Mucosa of descending colon (tissue), 3 donors: ENCODE measurements at regions not wholly inside any gene's neighbourhood (a gene's known extent, or its start where the extent isn't known, plus 50 kb on each side); places are given as distances from the start of the nearest gene placed in this dataset.

Experiments
- ATAC-seq: fragments of 200-7000 bp; cut with Tn5 transposase; one replicate; pipeline ENCODE4 v1.9.1; 2020; ENCODE audit warnings: mild to moderate bottlenecking, moderate library complexity
- DNase-seq, 3 donors: peaks; one replicate each; pipeline ENCODE4 v3.0.0-alpha.2; 2020
- H3K36me3 ChIP-seq: fragments of 200-600 bp; one replicate; pipeline ENCODE4 v1.8.0; 2021; ENCODE audit warnings: low read depth, mild to moderate bottlenecking
- H3K4me1 ChIP-seq: fragments of 200-600 bp; one replicate; pipeline ENCODE4 v1.8.0; 2021; ENCODE audit warnings: low read depth, mild to moderate bottlenecking
- H3K4me3 ChIP-seq: fragments of 200-600 bp; one replicate; pipeline ENCODE4 v1.8.0; 2021; ENCODE audit warnings: mild to moderate bottlenecking
- H3K9me3 ChIP-seq: fragments of 200-600 bp; one replicate; pipeline ENCODE4 v1.8.0; 2021; ENCODE audit warnings: mild to moderate bottlenecking
- intact Hi-C, 2 donors: fragments of 100-400 bp; cut with DNase I in 1 of 2; cut with micrococcal nuclease in 1 of 2; formaldehyde crosslinking; loops; one replicate each; pipeline versions ENCODE4 v1.11.0 to v1.11.1; 2022; cut with DNase I, micrococcal nuclease
- TF ChIP-seq, protein P1 (sequence below): fragments of 200-600 bp; IDR thresholded peaks from one replicate; pipeline ENCODE4 v1.8.0; 2022; ENCODE audit warnings: antibody characterized with exemption, mild to moderate bottlenecking
- donor health status: DM: no; HTN: no; CAD: no; lungs with moderate emphysema.
- donor health status: DM: no; HTN: no; CAD: no.
- donor health status: DM: no; HTN: yes; CAD: no.

DNA sequence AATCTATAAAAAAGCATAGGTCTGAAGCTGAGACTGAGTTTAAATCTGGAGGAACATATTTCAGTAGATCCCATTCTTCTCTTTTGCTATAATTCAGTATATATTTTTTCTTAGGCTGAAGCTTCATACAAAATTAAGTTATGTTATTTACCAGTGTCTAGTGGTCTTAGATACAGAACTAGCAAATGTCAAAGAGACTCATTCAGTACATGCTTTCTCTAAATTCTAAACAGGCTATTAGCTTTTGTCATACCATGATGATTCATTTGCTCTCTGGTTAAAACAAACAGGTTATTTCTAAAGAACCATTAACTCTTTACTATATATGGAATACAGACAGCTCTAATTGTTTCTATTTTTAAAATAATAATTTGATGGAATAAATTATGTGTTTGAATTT, 1170.2 kb upstream of the PRMT6 start:
- TF ChIP-seq, protein P1, sequence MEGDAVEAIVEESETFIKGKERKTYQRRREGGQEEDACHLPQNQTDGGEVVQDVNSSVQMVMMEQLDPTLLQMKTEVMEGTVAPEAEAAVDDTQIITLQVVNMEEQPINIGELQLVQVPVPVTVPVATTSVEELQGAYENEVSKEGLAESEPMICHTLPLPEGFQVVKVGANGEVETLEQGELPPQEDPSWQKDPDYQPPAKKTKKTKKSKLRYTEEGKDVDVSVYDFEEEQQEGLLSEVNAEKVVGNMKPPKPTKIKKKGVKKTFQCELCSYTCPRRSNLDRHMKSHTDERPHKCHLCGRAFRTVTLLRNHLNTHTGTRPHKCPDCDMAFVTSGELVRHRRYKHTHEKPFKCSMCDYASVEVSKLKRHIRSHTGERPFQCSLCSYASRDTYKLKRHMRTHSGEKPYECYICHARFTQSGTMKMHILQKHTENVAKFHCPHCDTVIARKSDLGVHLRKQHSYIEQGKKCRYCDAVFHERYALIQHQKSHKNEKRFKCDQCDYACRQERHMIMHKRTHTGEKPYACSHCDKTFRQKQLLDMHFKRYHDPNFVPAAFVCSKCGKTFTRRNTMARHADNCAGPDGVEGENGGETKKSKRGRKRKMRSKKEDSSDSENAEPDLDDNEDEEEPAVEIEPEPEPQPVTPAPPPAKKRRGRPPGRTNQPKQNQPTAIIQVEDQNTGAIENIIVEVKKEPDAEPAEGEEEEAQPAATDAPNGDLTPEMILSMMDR = no peak
- ATAC-seq (no peak), DNase-seq (no peak)
- no peaks in the 10 kb centered on the region for H3K4me1 ChIP-seq
- intact Hi-C loops = no loop called here
- no peaks in the 10 kb centered on the region for H3K36me3 ChIP-seq
- H3K4me3 ChIP-seq = no peak overlapping the region
- no peaks in the 10 kb centered on the region for H3K9me3 ChIP-seq

GRCh38 chr1:105891308-105891707, 1165.2 kb upstream of the PRMT6 start:
- H3K9me3 ChIP-seq = no peaks in the 10 kb centered on the region
- ATAC-seq = no peak
- TF ChIP-seq, protein P1 = no peak
- intact Hi-C loops = no loop called here
- no peaks in the 10 kb centered on the region for H3K4me1 ChIP-seq
- DNase-seq = no peak
- no peak overlapping the region for H3K4me3 ChIP-seq
- H3K36me3 ChIP-seq = no peaks in the 10 kb centered on the region

DNA sequence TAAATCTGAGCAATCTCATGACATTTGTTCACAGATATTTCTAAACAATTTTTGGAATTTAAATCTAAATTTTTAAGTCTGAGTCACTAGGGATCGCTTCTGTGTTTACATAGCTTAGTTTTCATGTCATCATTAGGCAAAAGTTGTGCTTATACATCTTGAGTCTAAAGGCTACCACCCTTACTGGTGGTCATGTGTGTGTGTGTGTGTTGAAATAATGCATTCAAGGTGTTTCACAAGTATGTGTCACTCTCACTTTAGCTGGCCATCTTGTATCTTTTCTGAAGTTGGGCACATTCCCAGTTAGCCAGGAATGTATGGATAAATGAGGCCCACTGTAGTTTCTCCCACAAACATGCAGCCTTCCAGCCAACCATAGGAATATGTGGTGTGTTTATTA, 1162.5 kb upstream of the PRMT6 start:
- no peak for DNase-seq
- TF ChIP-seq, protein P1 = no peak
- H3K4me3 ChIP-seq = no peak overlapping the region

GRCh38 chr1:105909811-105910210, 1146.7 kb upstream of the PRMT6 start:
- Histone ChIP-seq H3K36me3 (no peaks in the 10 kb centered on the region), H3K4me3 (no peak overlapping the region), H3K9me3 (no peaks in the 10 kb centered on the region), H3K4me1 (no peaks in the 10 kb centered on the region)
- ATAC-seq (no peak), DNase-seq (no peak)
- TF ChIP-seq, protein P1 = no peak
- intact Hi-C loops = no loop called here

More for the DNA sequence above, 1162.5 kb upstream of the PRMT6 start:
- Histone ChIP-seq H3K4me1 (no peaks in the 10 kb centered on the region), H3K9me3 (peaks cover 11% of the 10 kb centered on the region), H3K36me3 (no peaks in the 10 kb centered on the region)
- intact Hi-C loops = no loop called here
- no peak for ATAC-seq

- intact Hi-C loops = no loop called here
- DNase-seq (no peak), ATAC-seq (no peak)
- H3K36me3 ChIP-seq = no peaks in the 10 kb centered on the region
- TF ChIP-seq, protein P1 = no peak
- no peaks in the 10 kb centered on the region for H3K9me3 ChIP-seq
- H3K4me1 ChIP-seq = no peaks in the 10 kb centered on the region
- H3K4me3 ChIP-seq = no peak overlapping the region
Observed at GRCh38 chr1:105914403-105914802, 1142.1 kb upstream of the PRMT6 start.

- intact Hi-C loops = no loop called here
- no peaks in the 10 kb centered on the region for H3K4me1 ChIP-seq
- no peak overlapping the region for H3K4me3 ChIP-seq
- ATAC-seq (no peak), DNase-seq (no peak)
- H3K36me3 ChIP-seq = no peaks in the 10 kb centered on the region
- TF ChIP-seq, protein P1 = no peak
- H3K9me3 ChIP-seq = peaks cover 5% of the 10 kb centered on the region
Observed at GRCh38 chr1:105934806-105935205, 1121.7 kb upstream of the PRMT6 start.
